ENCODE measurements at regions not wholly inside any gene's neighbourhood (a gene's known extent, or its start where the extent isn't known, plus 50 kb on each side); places are given as distances from the start of the nearest gene placed in this dataset.

DNA sequence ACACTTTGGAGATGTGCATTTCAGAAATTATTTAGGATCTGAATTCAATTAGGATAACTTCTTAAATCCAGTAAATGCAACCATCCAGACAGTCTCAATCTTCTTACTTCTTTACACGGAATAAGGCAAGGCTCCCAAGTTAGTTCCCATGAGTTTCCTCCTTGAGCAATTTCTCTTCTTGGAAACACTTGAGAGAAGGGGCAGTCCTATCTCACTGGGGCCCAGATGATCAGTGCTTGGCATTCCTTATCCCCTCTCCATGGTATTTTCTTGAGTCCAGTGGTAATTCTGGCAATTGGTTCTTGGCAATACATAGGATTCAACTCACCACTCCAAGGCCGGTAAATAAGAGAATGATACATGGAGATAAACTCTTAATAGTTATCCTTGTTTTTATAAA is 87.1 kb upstream of the PTHLH start:
- no peaks in the 10 kb centered on the region for H3K9me3 ChIP-seq (ENCODE audit: control insufficient read depth in 3 of 3, low read length in 3 of 3)
- no peak overlapping the region for H3K27ac ChIP-seq (ENCODE audit: low read depth, low read length)
- H3K27me3 ChIP-seq (ENCODE audit: control insufficient read depth in 3 of 3, insufficient read depth in 3 of 3, low read length in 3 of 3) = no peaks in the 10 kb centered on the region
- no peaks in the 10 kb centered on the region for H3K36me3 ChIP-seq (ENCODE audit: control insufficient read depth in 3 of 3, insufficient read depth in 3 of 3, low read length in 3 of 3)
- H3K9ac ChIP-seq (ENCODE audit: low read depth in 1 of 3, low read length in 3 of 3) = no peak overlapping the region
- H3K4me1 ChIP-seq (ENCODE audit: control insufficient read depth in 3 of 3, insufficient read depth in 3 of 3, low read length in 3 of 3) = no peaks in the 10 kb centered on the region
- no peak overlapping the region for H3K4me3 ChIP-seq (ENCODE audit: low read length in 3 of 3)

GRCh38 chr12:28060871-28061270 is 88.3 kb upstream of the PTHLH start:
- no peaks in the 10 kb centered on the region for H3K27me3 ChIP-seq (ENCODE audit: control insufficient read depth in 3 of 3, insufficient read depth in 3 of 3, low read length in 3 of 3)
- H3K4me3 ChIP-seq (ENCODE audit: low read length in 3 of 3) = no peak overlapping the region
- H3K9me3 ChIP-seq (ENCODE audit: control insufficient read depth in 3 of 3, low read length in 3 of 3) = no peaks in the 10 kb centered on the region
- H3K9ac ChIP-seq (ENCODE audit: low read depth in 1 of 3, low read length in 3 of 3) = no peak overlapping the region
- H3K4me1 ChIP-seq (ENCODE audit: control insufficient read depth in 3 of 3, insufficient read depth in 3 of 3, low read length in 3 of 3) = no peaks in the 10 kb centered on the region
- H3K27ac ChIP-seq (ENCODE audit: low read depth, low read length) = no peak overlapping the region
- no peaks in the 10 kb centered on the region for H3K36me3 ChIP-seq (ENCODE audit: control insufficient read depth in 3 of 3, insufficient read depth in 3 of 3, low read length in 3 of 3)

DNA sequence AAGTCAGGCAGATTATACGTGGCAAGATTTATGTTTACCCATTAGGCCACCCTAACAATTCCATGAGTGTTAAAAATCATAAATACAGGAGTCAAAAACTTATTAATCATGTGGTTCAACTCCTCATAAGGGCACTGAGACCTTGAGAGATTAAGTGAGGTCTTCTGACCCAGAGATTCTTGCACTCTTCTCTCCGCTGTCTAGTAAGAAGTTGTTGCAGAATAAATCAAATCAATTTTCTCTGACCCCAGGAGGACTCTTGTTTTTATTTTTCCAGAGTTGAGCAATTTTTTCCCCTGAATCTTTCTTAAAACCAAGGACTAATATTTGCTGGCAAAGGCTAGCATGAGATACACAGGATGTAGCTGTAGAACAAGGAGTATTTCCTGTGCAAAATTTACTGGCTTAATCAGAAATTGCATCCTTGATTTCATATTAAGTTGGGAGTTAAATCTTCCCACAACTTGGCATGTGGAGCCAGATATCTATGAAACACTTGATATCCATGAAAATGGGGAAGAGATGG is 90.9 kb upstream of the PTHLH start:
- H3K4me3 ChIP-seq (ENCODE audit: low read length in 3 of 3) = no peak overlapping the region
- H3K27me3 ChIP-seq (ENCODE audit: control insufficient read depth in 3 of 3, insufficient read depth in 3 of 3, low read length in 3 of 3) = no peaks in the 10 kb centered on the region
- H3K9ac ChIP-seq (ENCODE audit: low read depth in 1 of 3, low read length in 3 of 3) = no peak overlapping the region
- H3K4me1 ChIP-seq (ENCODE audit: control insufficient read depth in 3 of 3, insufficient read depth in 3 of 3, low read length in 3 of 3) = no peaks in the 10 kb centered on the region
- no peaks in the 10 kb centered on the region for H3K36me3 ChIP-seq (ENCODE audit: control insufficient read depth in 3 of 3, insufficient read depth in 3 of 3, low read length in 3 of 3)
- H3K9me3 ChIP-seq (ENCODE audit: control insufficient read depth in 3 of 3, low read length in 3 of 3) = no peaks in the 10 kb centered on the region
- H3K27ac ChIP-seq (ENCODE audit: low read depth, low read length) = no peak overlapping the region

GRCh38 chr12:28065374-28065773 is 92.8 kb upstream of the PTHLH start:
- Histone ChIP-seq H3K4me1 (ENCODE audit: control insufficient read depth in 3 of 3, insufficient read depth in 3 of 3, low read length in 3 of 3) (no peaks in the 10 kb centered on the region), H3K4me3 (ENCODE audit: low read length in 3 of 3) (no peak overlapping the region)

DNA sequence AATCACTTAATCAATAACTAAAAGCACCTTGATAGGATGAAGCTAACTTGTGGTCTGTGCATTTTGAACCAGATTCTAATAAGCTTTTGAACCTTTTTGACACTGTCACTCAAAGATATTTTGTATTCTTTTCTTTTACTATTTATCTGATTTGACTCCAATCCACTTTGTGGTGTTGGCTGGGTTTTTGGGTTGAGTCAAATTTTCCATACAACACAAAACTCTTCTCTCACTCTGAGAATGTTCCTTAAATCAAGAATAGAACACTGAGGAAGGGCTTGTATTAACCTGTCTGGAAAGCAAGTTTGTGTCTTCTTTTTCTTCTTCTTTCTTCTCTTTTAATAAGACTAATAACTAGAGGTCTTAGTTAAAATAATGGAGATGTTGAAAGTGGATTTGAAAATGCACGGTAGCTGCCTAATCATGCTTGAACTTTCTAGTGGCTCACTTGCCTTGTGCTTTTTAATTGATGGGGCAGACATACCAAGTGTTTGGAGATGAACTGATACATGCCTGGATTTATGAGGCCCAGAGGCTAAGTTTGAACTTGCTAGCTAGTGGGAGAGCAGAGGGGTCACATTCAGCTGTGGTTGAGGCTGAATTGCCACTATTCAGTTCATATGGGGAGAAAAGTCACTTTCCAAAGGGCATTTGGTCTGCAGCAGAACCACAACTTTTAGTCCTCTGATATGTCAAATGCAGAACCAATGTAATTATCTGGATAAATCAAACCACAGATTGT is 93.5 kb upstream of the PTHLH start:
- Histone ChIP-seq H3K36me3 (ENCODE audit: control insufficient read depth in 3 of 3, insufficient read depth in 3 of 3, low read length in 3 of 3) (no peaks in the 10 kb centered on the region), H3K27ac (ENCODE audit: low read depth, low read length) (no peak overlapping the region), H3K4me1 (ENCODE audit: control insufficient read depth in 3 of 3, insufficient read depth in 3 of 3, low read length in 3 of 3) (no peaks in the 10 kb centered on the region), H3K9me3 (ENCODE audit: control insufficient read depth in 3 of 3, low read length in 3 of 3) (no peaks in the 10 kb centered on the region), H3K9ac (ENCODE audit: low read depth in 1 of 3, low read length in 3 of 3) (no peak overlapping the region), H3K4me3 (ENCODE audit: low read length in 3 of 3) (no peak overlapping the region), H3K27me3 (ENCODE audit: control insufficient read depth in 3 of 3, insufficient read depth in 3 of 3, low read length in 3 of 3) (no peaks in the 10 kb centered on the region)

More at GRCh38 chr12:28065374-28065773, 92.8 kb upstream of the PTHLH start:
- Histone ChIP-seq H3K27me3 (ENCODE audit: control insufficient read depth in 3 of 3, insufficient read depth in 3 of 3, low read length in 3 of 3) (no peaks in the 10 kb centered on the region), H3K36me3 (ENCODE audit: control insufficient read depth in 3 of 3, insufficient read depth in 3 of 3, low read length in 3 of 3) (no peaks in the 10 kb centered on the region), H3K9ac (ENCODE audit: low read depth in 1 of 3, low read length in 3 of 3) (no peak overlapping the region), H3K9me3 (ENCODE audit: control insufficient read depth in 3 of 3, low read length in 3 of 3) (no peaks in the 10 kb centered on the region), H3K27ac (ENCODE audit: low read depth, low read length) (no peak overlapping the region)

GRCh38 chr12:28066879-28067278 is 94.3 kb upstream of the PTHLH start:
- Histone ChIP-seq H3K4me3 (ENCODE audit: low read length in 3 of 3) (no peak overlapping the region), H3K4me1 (ENCODE audit: control insufficient read depth in 3 of 3, insufficient read depth in 3 of 3, low read length in 3 of 3) (no peaks in the 10 kb centered on the region), H3K36me3 (ENCODE audit: control insufficient read depth in 3 of 3, insufficient read depth in 3 of 3, low read length in 3 of 3) (no peaks in the 10 kb centered on the region), H3K9ac (ENCODE audit: low read depth in 1 of 3, low read length in 3 of 3) (no peak overlapping the region), H3K9me3 (ENCODE audit: control insufficient read depth in 3 of 3, low read length in 3 of 3) (no peaks in the 10 kb centered on the region), H3K27ac (ENCODE audit: low read depth, low read length) (no peak overlapping the region), H3K27me3 (ENCODE audit: control insufficient read depth in 3 of 3, insufficient read depth in 3 of 3, low read length in 3 of 3) (no peaks in the 10 kb centered on the region)

- Histone ChIP-seq H3K27me3 (ENCODE audit: control insufficient read depth in 3 of 3, insufficient read depth in 3 of 3, low read length in 3 of 3) (no peaks in the 10 kb centered on the region), H3K27ac (ENCODE audit: low read depth, low read length) (no peak overlapping the region), H3K4me3 (ENCODE audit: low read length in 3 of 3) (no peak overlapping the region), H3K9me3 (ENCODE audit: control insufficient read depth in 3 of 3, low read length in 3 of 3) (peaks cover 0 to 3% (median 0%) of the 10 kb centered on the region in 3 donors), H3K4me1 (ENCODE audit: control insufficient read depth in 3 of 3, insufficient read depth in 3 of 3, low read length in 3 of 3) (no peaks in the 10 kb centered on the region), H3K36me3 (ENCODE audit: control insufficient read depth in 3 of 3, insufficient read depth in 3 of 3, low read length in 3 of 3) (no peaks in the 10 kb centered on the region), H3K9ac (ENCODE audit: low read depth in 1 of 3, low read length in 3 of 3) (no peak overlapping the region)
These were observed 95.9 kb upstream of the PTHLH start for GRCh38 chr12:28068467-28068866.

GRCh38 chr12:28079539-28079938 is 107.0 kb upstream of the PTHLH start:
- Histone ChIP-seq H3K27me3 (ENCODE audit: control insufficient read depth in 3 of 3, insufficient read depth in 3 of 3, low read length in 3 of 3) (no peaks in the 10 kb centered on the region), H3K27ac (ENCODE audit: low read depth, low read length) (no peak overlapping the region), H3K4me1 (ENCODE audit: control insufficient read depth in 3 of 3, insufficient read depth in 3 of 3, low read length in 3 of 3) (no peaks in the 10 kb centered on the region), H3K9ac (ENCODE audit: low read depth in 1 of 3, low read length in 3 of 3) (no peak overlapping the region), H3K36me3 (ENCODE audit: control insufficient read depth in 3 of 3, insufficient read depth in 3 of 3, low read length in 3 of 3) (no peaks in the 10 kb centered on the region), H3K9me3 (ENCODE audit: control insufficient read depth in 3 of 3, low read length in 3 of 3) (peaks cover 0 to 3% (median 0%) of the 10 kb centered on the region in 3 donors), H3K4me3 (ENCODE audit: low read length in 3 of 3) (no peak overlapping the region)

DNA sequence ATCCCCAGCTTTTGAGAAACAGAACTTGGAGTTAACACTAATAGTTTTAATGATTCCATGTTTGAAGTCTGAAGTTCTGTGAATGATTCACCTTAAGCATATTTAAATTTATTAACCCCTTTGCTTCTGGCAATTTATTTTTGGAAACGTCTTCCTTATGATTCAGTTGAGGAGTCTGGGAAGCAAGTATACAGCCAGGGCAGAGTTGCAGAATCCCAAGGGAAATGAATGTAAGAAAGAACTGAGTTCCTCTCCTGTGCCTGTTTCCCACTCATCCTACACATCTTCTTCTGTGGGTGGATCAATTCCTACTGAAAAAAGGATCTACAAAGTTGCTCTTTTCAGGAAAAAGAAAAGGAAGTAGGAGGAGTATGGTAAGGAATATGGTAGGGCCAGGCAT is 108.2 kb upstream of the CCDC91 start:
- Histone ChIP-seq H3K4me1 (ENCODE audit: control insufficient read depth in 3 of 3, insufficient read depth in 3 of 3, low read length in 3 of 3) (no peaks in the 10 kb centered on the region), H3K36me3 (ENCODE audit: control insufficient read depth in 3 of 3, insufficient read depth in 3 of 3, low read length in 3 of 3) (no peaks in the 10 kb centered on the region)

DNA sequence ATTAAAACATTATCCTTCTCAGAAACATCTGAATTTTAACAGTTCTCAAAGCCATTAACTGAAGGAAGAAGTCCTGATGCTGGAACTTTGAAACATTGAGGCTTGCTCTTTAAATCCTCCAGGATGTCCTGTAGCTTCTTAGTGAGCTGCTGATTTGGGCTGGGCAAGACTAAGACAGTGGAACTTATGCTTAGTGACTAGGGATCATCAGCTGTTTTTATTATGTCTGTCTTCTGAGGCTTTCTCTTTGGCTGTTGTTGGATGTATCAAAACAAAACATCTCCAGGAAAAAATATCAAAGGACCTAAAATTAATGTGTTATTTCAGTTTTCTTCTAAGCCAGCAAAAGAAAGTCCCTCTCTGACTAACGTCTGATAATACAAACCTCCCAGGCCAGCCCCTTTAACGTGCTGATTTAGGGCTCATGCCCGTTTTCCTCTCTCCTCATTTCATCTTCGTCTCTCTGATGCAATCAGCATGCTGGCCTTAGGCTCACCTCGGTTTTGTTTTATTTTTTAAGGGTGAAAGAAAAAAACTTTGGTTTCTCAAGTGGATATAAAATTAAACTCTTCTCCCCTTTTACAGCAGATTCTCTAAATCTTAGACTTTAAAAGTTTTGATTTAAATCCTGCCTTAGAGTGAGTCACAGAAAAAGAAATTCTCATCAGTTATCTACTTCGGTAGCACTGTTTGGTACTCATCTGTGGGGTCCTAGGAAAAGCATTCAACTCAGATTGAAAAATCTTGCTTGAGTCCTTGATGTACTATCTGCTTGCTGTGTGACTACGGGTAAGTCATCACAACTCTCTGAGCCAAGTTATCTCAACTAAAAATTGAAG is 106.2 kb upstream of the CCDC91 start:
- Histone ChIP-seq H3K9me3 (ENCODE audit: control insufficient read depth in 3 of 3, low read length in 3 of 3) (no peaks in the 10 kb centered on the region), H3K27me3 (ENCODE audit: control insufficient read depth in 3 of 3, insufficient read depth in 3 of 3, low read length in 3 of 3) (peaks cover 0 to 3% (median 2%) of the 10 kb centered on the region in 3 donors), H3K27ac (ENCODE audit: low read depth, low read length) (no peak overlapping the region), H3K36me3 (ENCODE audit: control insufficient read depth in 3 of 3, insufficient read depth in 3 of 3, low read length in 3 of 3) (no peaks in the 10 kb centered on the region), H3K4me1 (ENCODE audit: control insufficient read depth in 3 of 3, insufficient read depth in 3 of 3, low read length in 3 of 3) (no peaks in the 10 kb centered on the region), H3K4me3 (ENCODE audit: low read length in 3 of 3) (no peak overlapping the region), H3K9ac (ENCODE audit: low read depth in 1 of 3, low read length in 3 of 3) (no peak overlapping the region)

More for the DNA sequence above, 108.2 kb upstream of the CCDC91 start:
- H3K9ac ChIP-seq (ENCODE audit: low read depth in 1 of 3, low read length in 3 of 3) = no peak overlapping the region
- no peak overlapping the region for H3K27ac ChIP-seq (ENCODE audit: low read depth, low read length)
- H3K27me3 ChIP-seq (ENCODE audit: control insufficient read depth in 3 of 3, insufficient read depth in 3 of 3, low read length in 3 of 3) = peaks cover 0 to 3% (median 2%) of the 10 kb centered on the region in 3 donors
- H3K4me3 ChIP-seq (ENCODE audit: low read length in 3 of 3) = no peak overlapping the region
- H3K9me3 ChIP-seq (ENCODE audit: control insufficient read depth in 3 of 3, low read length in 3 of 3) = no peaks in the 10 kb centered on the region
